Activated CD4-positive, alpha-beta T cell treated with anti-CD3 and anti-CD28 coated beads, Interleukin-2, amount 10 ng/mL, durations not matched to agents 24 days and 14 days (primary cell): ENCODE measurements at regions not wholly inside any gene's neighbourhood (a gene's known extent, or its start where the extent isn't known, plus 50 kb on each side); places are given as distances from the start of the nearest gene placed in this dataset.

Experiments used
- DNase-seq: peaks from one replicate; pipeline ENCODE4 v3.0.0; 2022
- H3K27ac Mint-ChIP-seq: one replicate; pipeline ENCODE4 v1.8.0; 2022; ENCODE audit warnings: mild to moderate bottlenecking, mixed read lengths
- H3K27me3 Mint-ChIP-seq: one replicate; pipeline ENCODE4 v1.8.0; 2022; ENCODE audit warnings: mixed read lengths
- H3K36me3 Mint-ChIP-seq: one replicate; pipeline ENCODE4 v1.8.0; 2022; ENCODE audit warnings: low read depth, mild to moderate bottlenecking, mixed read lengths
- H3K4me1 Mint-ChIP-seq: one replicate; pipeline ENCODE4 v1.8.0; 2021; ENCODE audit warnings: mixed read lengths
- H3K4me3 Mint-ChIP-seq: one replicate; pipeline ENCODE4 v1.8.0; 2022; ENCODE audit warnings: mild to moderate bottlenecking, moderate library complexity, mixed read lengths
- H3K9me3 Mint-ChIP-seq: one replicate; pipeline ENCODE4 v1.8.0; 2021; ENCODE audit warnings: mixed read lengths
- intact Hi-C: fragments of 100-400 bp; cut with micrococcal nuclease; formaldehyde crosslinking; loops from one replicate; pipeline ENCODE4 v1.15.1; 2023

DNA sequence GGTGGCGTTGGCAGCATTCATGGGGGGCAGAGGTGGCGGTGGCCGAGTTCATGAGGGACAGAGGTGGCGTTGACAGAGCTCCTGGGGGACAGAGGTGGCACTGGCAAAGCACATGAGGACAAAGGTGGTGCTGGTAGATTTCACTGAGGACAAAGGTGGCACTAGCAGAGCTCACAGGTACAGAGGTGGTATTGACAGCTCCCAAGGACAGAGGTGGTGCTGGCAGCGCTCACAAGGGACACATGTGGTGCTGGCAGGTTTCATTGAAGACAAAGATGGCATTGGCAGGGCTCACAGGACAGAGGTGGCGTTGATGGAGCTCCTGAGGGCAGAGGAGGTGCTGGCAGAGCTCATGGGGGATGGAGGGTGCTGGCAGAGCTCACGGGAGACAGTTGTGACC, 425.4 kb downstream of the CTTN start:
- Mint-ChIP-seq H3K4me3 (no peak overlapping the region), H3K4me1 (no peaks in the 10 kb centered on the region), H3K36me3 (no peaks in the 10 kb centered on the region), H3K27me3 (peaks cover 30% of the 10 kb centered on the region), H3K9me3 (no peaks in the 10 kb centered on the region), H3K27ac (no peak overlapping the region)
- no peak for DNase-seq
- intact Hi-C loops: no loop called here

DNA sequence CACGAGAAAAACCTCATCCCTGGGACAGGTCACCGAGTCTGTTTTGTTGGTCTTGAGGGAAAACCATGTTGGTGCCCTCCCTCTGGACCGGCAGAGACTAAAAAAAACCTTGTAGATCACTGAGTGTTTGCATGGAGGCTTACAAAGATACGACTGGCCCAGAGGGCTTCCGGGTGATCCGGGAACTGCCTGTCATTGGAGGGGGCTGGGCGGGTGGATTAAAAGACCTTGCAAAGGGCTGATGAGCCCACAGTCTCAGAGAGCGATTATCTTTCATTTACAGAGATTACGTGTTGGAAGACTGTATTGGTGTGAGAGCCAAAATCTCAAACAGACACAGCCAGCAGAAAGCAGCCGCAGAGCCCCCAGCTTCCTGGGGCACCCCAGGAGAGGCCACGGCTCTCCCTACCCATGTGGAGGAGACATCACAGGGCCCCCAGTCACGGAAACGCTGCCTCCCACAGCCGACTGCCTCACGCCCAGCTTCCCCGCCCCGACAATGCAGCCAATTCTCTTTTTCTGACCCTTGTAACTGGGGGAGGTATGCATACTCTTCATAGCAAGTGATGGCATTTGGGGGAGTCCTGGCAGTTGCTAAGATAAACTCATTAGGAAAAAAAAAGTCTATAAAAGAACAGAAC, 426.4 kb downstream of the CTTN start:
- Mint-ChIP-seq H3K4me3 (no peak overlapping the region), H3K36me3 (no peaks in the 10 kb centered on the region), H3K9me3 (no peaks in the 10 kb centered on the region), H3K4me1 (no peaks in the 10 kb centered on the region), H3K27me3 (peaks cover 30% of the 10 kb centered on the region), H3K27ac (no peak overlapping the region)
- no peak for DNase-seq
- intact Hi-C loops: no loop called here

DNA sequence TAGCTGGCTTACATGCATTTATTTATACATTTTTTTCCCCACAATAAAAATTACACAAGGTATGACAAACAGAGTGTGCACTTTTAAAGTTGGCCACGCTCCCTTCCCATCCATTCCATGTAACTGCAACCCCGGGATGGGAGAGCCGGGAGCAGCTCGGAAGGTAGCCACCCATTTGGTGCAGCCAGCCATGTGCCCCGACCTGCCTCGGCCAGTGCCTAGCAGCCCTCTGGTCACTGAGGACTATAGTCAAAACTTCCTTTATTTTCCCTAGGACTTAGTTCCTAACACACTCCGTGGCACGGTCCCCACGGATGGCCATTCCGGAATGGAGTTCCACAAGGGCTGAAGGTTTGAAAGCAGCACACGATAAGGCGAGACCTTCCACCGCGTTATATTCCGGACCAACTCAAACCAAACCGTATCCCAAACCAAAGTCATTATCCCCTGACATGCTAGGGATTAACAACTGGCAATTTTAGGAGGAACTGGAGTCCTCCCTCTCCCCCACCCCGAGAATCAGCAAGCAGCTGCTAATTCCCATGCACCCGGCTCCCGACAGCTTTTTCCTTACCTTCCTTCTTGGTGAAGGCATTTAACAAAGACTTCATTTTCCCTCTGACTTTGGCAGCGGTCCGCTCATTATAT, 426.4 kb downstream of the SHANK2 start:
- Mint-ChIP-seq H3K27me3 (peaks cover 30% of the 10 kb centered on the region), H3K4me3 (no peak overlapping the region), H3K27ac (no peak overlapping the region), H3K4me1 (no peaks in the 10 kb centered on the region), H3K9me3 (no peaks in the 10 kb centered on the region), H3K36me3 (no peaks in the 10 kb centered on the region)
- intact Hi-C loops: no loop called here
- no peak for DNase-seq

DNA sequence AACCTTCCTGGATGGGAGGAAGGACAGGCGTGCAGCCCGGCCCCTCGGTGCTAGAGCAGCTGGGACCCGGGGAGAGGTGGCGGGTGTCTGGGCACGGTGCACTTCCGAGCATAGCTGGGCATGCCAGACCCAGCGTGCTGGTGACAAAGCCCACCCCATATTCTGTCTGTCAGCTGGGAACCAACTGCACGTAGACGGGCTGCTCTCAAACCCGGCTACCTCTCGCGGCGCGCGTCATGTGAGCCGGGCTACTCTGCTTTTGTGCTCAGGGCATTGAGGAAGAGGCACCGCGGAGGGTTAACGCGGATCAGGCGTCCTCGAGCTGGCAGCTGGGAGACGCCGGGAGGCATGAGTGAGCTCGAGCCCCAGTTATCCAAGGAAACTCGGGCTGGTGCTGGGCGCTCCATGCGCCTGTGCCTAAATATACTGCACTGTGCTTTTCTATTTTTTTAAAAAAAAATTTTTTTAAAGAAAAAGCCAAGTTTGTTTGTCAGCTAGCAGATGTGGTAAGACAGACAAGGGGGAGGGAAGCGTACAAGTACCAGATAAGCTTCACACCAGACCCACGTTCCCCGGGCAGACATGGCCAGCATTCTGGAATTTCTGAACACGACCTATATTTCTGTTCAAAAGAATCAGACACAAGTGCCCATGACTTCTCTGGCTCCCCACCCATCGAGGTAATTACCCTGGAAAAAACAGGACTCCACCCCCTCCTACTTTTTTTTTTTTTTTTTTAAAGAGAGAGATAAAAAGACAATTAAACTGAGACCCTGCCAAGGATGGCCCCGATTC, 425.6 kb downstream of the SHANK2 start:
- Mint-ChIP-seq H3K4me3 (no peak overlapping the region), H3K27ac (no peak overlapping the region), H3K9me3 (no peaks in the 10 kb centered on the region), H3K36me3 (no peaks in the 10 kb centered on the region), H3K4me1 (no peaks in the 10 kb centered on the region), H3K27me3 (peaks cover 30% of the 10 kb centered on the region)
- intact Hi-C loops: no loop called here
- DNase-seq: no peak

DNA sequence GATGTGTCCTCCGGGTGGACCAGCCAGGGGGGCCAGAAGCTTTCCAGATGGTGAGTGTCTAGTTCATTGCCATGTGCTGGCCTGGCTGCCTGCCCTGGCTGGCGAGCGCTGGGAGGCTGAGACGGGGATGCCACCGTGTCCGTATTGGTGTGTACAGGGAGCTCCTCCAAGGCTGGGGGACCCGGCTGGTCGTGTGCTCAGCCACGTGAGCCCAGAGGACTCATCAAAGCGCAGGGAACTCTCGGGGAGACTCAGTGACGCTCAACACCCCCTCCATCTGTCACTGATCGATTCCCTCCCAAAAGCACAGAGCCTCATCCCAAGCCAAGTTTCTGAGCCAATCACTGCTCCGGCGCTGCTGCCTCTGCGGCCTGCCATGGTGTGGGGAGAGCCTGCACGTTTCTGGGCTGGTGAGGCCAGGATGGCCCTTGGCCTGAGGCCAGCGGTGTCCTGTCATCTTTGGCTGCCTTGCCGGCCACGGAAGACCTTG, 423.7 kb downstream of the SHANK2 start:
- H3K36me3 Mint-ChIP-seq: no peaks in the 10 kb centered on the region
- no peaks in the 10 kb centered on the region for H3K9me3 Mint-ChIP-seq
- intact Hi-C loops: no loop called here
- H3K4me3 Mint-ChIP-seq: no peak overlapping the region
- H3K27ac Mint-ChIP-seq: no peak overlapping the region
- H3K27me3 Mint-ChIP-seq: peaks cover 28% of the 10 kb centered on the region
- DNase-seq: no peak
- no peaks in the 10 kb centered on the region for H3K4me1 Mint-ChIP-seq

DNA sequence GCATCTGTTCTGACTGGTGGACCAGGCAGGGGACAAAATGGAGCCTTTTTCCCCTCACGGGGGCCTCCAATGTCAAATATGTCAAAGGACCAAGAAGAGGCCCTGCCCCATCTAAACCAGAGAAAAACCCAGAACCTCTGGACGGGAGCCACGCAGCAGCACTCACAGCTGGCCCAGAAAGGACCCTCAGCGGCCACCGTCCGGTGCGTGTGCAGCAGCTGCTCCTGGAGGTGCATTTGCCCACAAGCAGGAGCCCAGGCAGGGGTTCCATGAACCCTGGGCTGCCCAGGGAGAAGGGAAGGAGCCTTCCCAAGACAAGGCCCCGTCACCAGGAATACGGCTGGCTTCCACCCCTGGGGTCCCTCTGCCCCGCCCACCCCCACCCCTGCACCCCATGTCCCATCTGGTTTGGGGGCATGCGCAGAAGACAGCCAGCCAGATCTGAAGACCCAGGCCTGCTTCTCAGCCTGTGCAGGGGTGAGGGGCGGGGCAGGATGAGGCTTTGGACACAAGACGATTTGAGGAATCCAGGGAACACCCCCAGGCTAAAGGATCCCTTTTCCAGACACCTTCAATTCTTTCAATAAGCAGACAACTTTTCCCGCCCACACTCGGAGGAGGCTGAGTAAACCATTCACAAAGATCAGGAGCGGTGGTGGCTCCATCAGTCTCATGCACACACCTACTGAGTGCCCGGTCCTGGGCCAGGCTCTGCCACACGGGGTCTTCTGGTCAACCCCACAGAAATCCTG, 423.1 kb downstream of the SHANK2 start:
- intact Hi-C loops: no loop called here
- Mint-ChIP-seq H3K9me3 (no peaks in the 10 kb centered on the region), H3K36me3 (no peaks in the 10 kb centered on the region), H3K4me1 (no peaks in the 10 kb centered on the region), H3K4me3 (no peak overlapping the region), H3K27ac (no peak overlapping the region), H3K27me3 (peaks cover 25% of the 10 kb centered on the region)
- no peak for DNase-seq

DNA sequence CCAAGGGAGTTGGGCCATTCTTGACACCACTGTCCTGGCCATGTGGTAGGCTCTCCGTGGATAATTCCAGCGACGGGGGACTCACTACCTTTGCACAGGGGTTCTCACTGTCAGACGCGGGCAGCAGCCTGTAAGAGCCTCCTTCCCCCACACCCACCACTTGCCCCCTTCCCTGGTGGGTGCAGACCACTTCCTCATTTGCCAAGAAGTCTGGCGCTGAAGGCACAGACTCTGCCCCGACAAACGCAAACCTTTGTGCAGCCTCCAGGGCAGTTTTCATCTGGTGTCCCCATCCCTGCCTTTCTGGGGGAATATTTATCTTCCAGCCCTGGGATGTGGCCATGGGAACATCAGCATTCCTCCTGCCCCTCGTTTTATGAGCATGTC, 422.5 kb downstream of the SHANK2 start:
- Mint-ChIP-seq H3K27ac (no peak overlapping the region), H3K4me1 (no peaks in the 10 kb centered on the region), H3K27me3 (peaks cover 20% of the 10 kb centered on the region), H3K4me3 (no peak overlapping the region), H3K9me3 (no peaks in the 10 kb centered on the region), H3K36me3 (no peaks in the 10 kb centered on the region)
- intact Hi-C loops: no loop called here
- DNase-seq: no peak

DNA sequence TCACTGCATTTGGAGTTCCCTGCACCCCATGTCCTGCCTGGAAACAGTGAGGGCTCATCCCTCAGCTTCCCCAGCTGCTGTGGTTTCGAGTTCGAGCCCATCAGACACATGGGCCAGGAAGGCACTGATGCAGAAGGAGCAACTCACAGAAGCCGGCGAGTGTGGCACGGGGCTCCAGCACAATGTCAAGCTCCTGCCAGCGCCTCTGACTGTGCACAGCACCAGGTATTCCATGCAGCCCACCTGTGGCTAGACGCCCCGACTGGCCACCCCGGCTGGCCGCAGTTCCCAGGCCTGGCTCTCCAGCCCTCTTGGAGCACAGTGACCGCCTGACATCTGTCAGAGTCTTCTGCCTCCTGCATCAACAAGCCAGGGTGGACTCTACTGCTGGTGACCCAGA, 419.4 kb downstream of the SHANK2 start:
- Mint-ChIP-seq H3K27me3 (peaks cover 3% of the 10 kb centered on the region), H3K27ac (no peak overlapping the region), H3K36me3 (no peaks in the 10 kb centered on the region), H3K4me3 (no peak overlapping the region), H3K4me1 (no peaks in the 10 kb centered on the region), H3K9me3 (peaks cover under 1% of the 10 kb centered on the region)
- intact Hi-C loops: no loop called here
- no peak for DNase-seq

DNA sequence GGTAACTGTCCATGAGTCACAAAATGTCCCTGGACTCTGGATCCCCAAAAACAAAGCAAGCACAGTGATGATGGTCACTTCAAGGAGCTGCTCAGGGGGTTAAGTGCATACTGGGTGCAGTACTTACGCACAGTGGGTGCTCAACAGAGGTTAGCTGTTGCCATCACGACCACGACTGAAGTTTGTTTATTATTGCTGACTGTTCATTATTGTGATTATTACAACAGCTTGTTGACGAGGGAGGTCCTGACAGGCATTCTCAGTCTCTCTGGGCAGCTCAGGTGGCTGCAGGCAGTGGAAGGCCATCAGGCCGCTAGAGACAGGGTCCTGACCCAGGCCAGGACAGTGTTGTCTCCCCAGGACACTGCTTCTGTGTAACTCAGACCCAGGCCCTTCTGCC, 418.8 kb downstream of the SHANK2 start:
- Mint-ChIP-seq H3K27ac (no peak overlapping the region), H3K4me1 (no peaks in the 10 kb centered on the region), H3K36me3 (no peaks in the 10 kb centered on the region), H3K27me3 (no peaks in the 10 kb centered on the region), H3K9me3 (peaks cover 4% of the 10 kb centered on the region), H3K4me3 (no peak overlapping the region)
- intact Hi-C loops: no loop called here
- no peak for DNase-seq

DNA sequence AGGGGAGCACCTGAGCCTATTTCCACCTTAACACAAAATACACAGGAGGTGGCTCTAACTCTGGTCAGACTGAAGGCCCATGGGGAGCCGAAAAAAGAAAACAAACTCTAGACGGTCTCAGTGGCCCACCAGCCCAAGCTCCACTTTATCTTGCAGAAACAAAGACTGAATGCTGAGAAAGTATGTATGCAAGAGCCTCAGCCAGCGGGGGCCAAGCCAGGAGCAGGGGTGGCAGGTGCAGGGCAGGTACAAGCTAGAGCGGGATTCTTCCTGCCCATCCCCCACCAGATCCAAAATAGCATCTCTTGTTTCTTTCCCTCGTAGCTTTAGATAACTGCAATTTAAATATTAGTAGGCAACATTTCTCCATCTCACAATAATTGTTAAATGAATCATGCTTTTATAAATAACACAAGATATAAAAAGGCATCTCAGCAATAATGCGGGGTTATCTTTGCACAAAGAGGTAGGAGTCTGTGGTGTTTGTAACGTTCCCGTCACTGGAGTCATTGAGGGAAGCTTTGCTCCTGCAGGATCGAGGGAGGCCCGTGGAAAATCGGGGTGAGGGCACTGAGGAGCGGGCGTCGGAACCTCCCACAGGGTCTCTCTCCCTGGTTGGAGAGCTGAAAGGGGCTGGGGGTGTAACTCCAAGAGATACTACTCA, 418.0 kb downstream of the SHANK2 start:
- DNase-seq: no peak
- intact Hi-C loops: no loop called here

DNA sequence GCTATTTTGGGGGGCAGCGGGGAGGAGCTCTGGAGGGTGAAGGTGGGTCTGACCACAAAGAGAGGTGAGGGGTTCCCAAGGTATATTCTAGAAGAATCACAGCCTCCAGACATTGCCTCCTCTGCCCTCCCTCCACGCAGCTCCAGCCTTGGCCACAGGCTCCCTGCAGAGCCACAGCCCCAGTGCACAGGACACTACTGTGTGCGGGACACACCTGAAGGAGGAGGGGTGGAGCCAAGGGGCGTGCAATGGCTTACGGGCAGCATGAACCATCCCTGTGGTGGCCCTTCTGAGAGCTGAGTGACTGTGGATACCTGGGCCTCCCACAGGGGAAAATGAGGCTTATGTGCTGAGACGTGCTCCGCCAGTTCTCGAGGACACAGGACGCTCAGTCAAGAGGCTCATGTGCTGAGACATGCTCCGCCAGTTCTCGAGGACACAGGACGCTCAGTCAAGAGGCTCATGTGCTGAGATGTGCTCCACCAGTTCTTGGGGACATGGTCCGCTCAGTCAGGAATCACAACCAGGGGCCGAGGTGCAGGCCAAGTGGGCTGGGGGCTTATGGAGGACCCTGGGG, 417.3 kb downstream of the SHANK2 start:
- no peaks in the 10 kb centered on the region for H3K36me3 Mint-ChIP-seq
- no peak overlapping the region for H3K27ac Mint-ChIP-seq
- H3K9me3 Mint-ChIP-seq: peaks cover 4% of the 10 kb centered on the region
- DNase-seq: no peak
- no peaks in the 10 kb centered on the region for H3K4me1 Mint-ChIP-seq
- no peak overlapping the region for H3K4me3 Mint-ChIP-seq
- intact Hi-C loops: no loop called here
- no peaks in the 10 kb centered on the region for H3K27me3 Mint-ChIP-seq

More for the DNA sequence above, 418.0 kb downstream of the SHANK2 start:
- Mint-ChIP-seq H3K4me1 (no peaks in the 10 kb centered on the region), H3K27ac (no peak overlapping the region), H3K36me3 (no peaks in the 10 kb centered on the region), H3K27me3 (no peaks in the 10 kb centered on the region), H3K4me3 (no peak overlapping the region), H3K9me3 (peaks cover 4% of the 10 kb centered on the region)

DNA sequence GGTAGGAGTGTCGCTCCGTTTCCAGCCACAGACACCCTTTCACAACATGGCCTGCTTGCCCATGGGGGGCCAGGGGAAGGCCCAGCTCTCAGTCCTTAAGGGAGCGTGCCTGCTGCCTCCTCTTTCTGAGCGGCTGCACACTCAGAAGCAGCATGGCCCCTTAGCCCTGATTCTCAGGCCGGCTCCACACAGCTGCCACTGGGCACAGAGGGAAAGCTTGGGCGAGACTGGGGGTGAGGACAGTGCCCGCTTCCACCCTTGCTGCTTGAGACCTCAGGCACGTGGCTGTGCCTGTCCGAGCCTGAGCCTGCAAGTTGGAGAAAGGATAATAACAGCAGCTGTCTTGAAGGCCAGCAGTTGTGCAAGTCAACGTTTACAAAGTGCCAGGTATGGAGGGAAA, 416.3 kb downstream of the SHANK2 start:
- no peaks in the 10 kb centered on the region for H3K4me1 Mint-ChIP-seq
- no peak overlapping the region for H3K4me3 Mint-ChIP-seq
- peaks cover 4% of the 10 kb centered on the region for H3K9me3 Mint-ChIP-seq
- no peak for DNase-seq
- intact Hi-C loops: no loop called here
- no peak overlapping the region for H3K27ac Mint-ChIP-seq
- H3K27me3 Mint-ChIP-seq: no peaks in the 10 kb centered on the region
- H3K36me3 Mint-ChIP-seq: no peaks in the 10 kb centered on the region

DNA sequence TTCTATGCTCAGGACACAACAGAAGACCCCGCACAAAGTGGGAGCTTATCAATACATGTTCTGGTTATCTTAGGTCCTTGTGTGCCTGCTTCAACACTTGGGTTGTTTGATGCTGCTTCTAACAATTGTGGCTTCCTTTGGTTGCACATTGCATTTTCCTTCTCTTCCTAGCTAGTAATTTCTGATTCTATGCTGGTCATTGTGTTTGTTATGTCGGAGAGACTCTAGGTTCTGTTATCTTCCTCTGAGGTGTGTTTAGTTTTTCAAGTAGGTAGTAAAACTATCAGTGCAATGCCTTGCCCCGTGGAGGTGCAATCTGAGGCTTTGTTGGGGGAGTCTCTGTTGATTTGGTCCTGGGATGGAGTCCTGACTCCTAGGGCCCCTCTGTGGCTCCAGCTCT, 414.2 kb downstream of the SHANK2 start:
- Mint-ChIP-seq H3K9me3 (peaks cover 4% of the 10 kb centered on the region), H3K36me3 (no peaks in the 10 kb centered on the region), H3K27ac (no peak overlapping the region), H3K4me3 (no peak overlapping the region), H3K27me3 (no peaks in the 10 kb centered on the region), H3K4me1 (no peaks in the 10 kb centered on the region)
- intact Hi-C loops: no loop called here
- no peak for DNase-seq
